Endothelial cell of umbilical vein (primary cell): ENCODE measurements at regions not wholly inside any gene's neighbourhood (a gene's known extent, or its start where the extent isn't known, plus 50 kb on each side); places are given as distances from the start of the nearest gene placed in this dataset.

Source experiments
- BruUV-seq: library from RNA; stranded (reverse); fragments of 400-500 nt; replicated peaks from 2 replicates; lab custom pipeline; 2021; lab: Mats Ljungman, UMichigan
- CTCF ChIA-PET: fragments of 300-600, 350-600 bp; sonication (Branson Sonifier 250); formaldehyde crosslinking; loops from one replicate; lab custom pipeline; 2021; ENCODE audit warnings: antibody characterized with exemption, inconsistent platforms; lab: Charles Lee
- POLR2A ChIA-PET: fragments of 300-600, 350-600 bp; sonication (Branson Sonifier 250); formaldehyde crosslinking; loops from one replicate; lab custom pipeline; 2021; ENCODE audit warnings: antibody characterized with exemption, inconsistent platforms; lab: Charles Lee
- DNase-seq: peaks from one replicate; pipeline ENCODE4 v3.0.0-alpha.2; 2011; ENCODE audit warnings: low read depth, low spot score
- FAIRE-seq: peaks from 2 replicates; lab custom pipeline; 2011; peaks lifted over from hg19 to GRCh38; lab: Jason Lieb, UNC
- H2AFZ ChIP-seq: 2 replicates; pipeline ENCODE4 v1.6.0; 2012; ENCODE audit warnings: low read depth, low read length, control low read depth, inconsistent platforms
- H3K27ac ChIP-seq: 2 replicates; pipeline ENCODE4 v1.5.1; 2011; ENCODE audit warnings: low read depth, mild to moderate bottlenecking, control low read depth, low read length, moderate library complexity; ENCODE audit not compliant: insufficient read depth
- H3K27me3 ChIP-seq, 2 experiments: 2 replicates each; pipeline versions ENCODE4 v1.6.0 to v1.6.1; 2011; ENCODE audit warnings: low read length in 2 of 2, mixed read lengths in 1 of 2; ENCODE audit not compliant: control insufficient read depth in 2 of 2, insufficient read depth in 2 of 2
- H3K36me3 ChIP-seq, 2 experiments: 2 replicates in 1 of 2; 3 replicates in 1 of 2; pipeline ENCODE4 v1.5.1; 2011; ENCODE audit warnings: low read length in 2 of 2, mild to moderate bottlenecking in 1 of 2, moderate library complexity in 1 of 2; ENCODE audit not compliant: control insufficient read depth in 2 of 2, insufficient read depth in 2 of 2; ENCODE audit errors: extremely low read depth in 1 of 2
- H3K4me1 ChIP-seq: 3 replicates; pipeline ENCODE4 v1.5.1; 2011; ENCODE audit warnings: mild to moderate bottlenecking, low read length; ENCODE audit not compliant: control insufficient read depth, insufficient read depth; ENCODE audit errors: extremely low read depth
- H3K4me2 ChIP-seq: 2 replicates; pipeline ENCODE4 v1.6.1; 2011; ENCODE audit warnings: low read length, control low read depth, mixed read lengths; ENCODE audit not compliant: insufficient read depth
- H3K4me3 ChIP-seq, 3 experiments: fragments of 200-600 bp in 1 of 3; sonication (generic), shearing (Covaris generic) in 1 of 3; replicated peaks in 1 of 3; 2 replicates each; pipeline ENCODE4 v1.5.1; 2011 to 2016; ENCODE audit warnings: control low read depth in 3 of 3, low read length in 3 of 3, mild to moderate bottlenecking in 2 of 3, inconsistent platforms in 1 of 3, low read depth in 1 of 3, moderate library complexity in 1 of 3; ENCODE audit not compliant: insufficient read depth in 1 of 3
- H3K79me2 ChIP-seq: 2 replicates; pipeline ENCODE4 v1.6.0; 2012; ENCODE audit warnings: low read length, inconsistent platforms; ENCODE audit not compliant: control insufficient read depth, insufficient read depth
- H3K9ac ChIP-seq: replicated peaks from 2 replicates; pipeline ENCODE3; 2011; ENCODE audit warnings: low read length, control low read depth; ENCODE audit not compliant: insufficient read depth; ENCODE audit errors: extremely low read depth
- H3K9me1 ChIP-seq: replicated peaks from 3 replicates; pipeline ENCODE4 v1.6.0; 2011; ENCODE audit warnings: mild to moderate bottlenecking, low read length; ENCODE audit not compliant: control insufficient read depth, insufficient read depth; ENCODE audit errors: extremely low read depth
- H3K9me3 ChIP-seq: replicated peaks from 2 replicates; pipeline ENCODE4 v1.5.1; 2012; ENCODE audit warnings: low read length, inconsistent platforms; ENCODE audit not compliant: control insufficient read depth, insufficient read depth
- H4K20me1 ChIP-seq: replicated peaks from 2 replicates; pipeline ENCODE3; 2011; ENCODE audit warnings: mild to moderate bottlenecking, low read length; ENCODE audit not compliant: control insufficient read depth, insufficient read depth; ENCODE audit errors: extremely low read depth
- EZH2 ChIP-seq: IDR thresholded peaks from 2 replicates; pipeline ENCODE4 v1.6.1; 2012; ENCODE audit warnings: borderline replicate concordance, low read depth, mild to moderate bottlenecking, moderate library complexity, low read length, inconsistent platforms; ENCODE audit not compliant: severe bottlenecking
- FOS ChIP-seq: IDR thresholded peaks from 2 replicates; pipeline ENCODE4 v1.6.1; 2011; ENCODE audit warnings: mild to moderate bottlenecking, low read length, moderate library complexity, borderline replicate concordance; ENCODE audit not compliant: insufficient read depth
- GATA2 ChIP-seq: IDR thresholded peaks from 2 replicates; pipeline ENCODE4 v1.7.0; 2011; ENCODE audit warnings: low read depth, mild to moderate bottlenecking, moderate library complexity, mixed read lengths, low read length; ENCODE audit not compliant: insufficient read length, insufficient read depth
- JUN ChIP-seq: IDR thresholded peaks from 2 replicates; pipeline ENCODE4 v1.6.1; 2011; ENCODE audit warnings: borderline replicate concordance, low read depth; ENCODE audit not compliant: insufficient read length, insufficient read depth
- MYC ChIP-seq: IDR thresholded peaks from one replicate; pipeline ENCODE4 v1.6.1; 2011; ENCODE audit warnings: mild to moderate bottlenecking, low read depth, low read length
- POLR2A ChIP-seq: IDR thresholded peaks from 2 replicates; pipeline ENCODE4 v1.6.1; 2012; ENCODE audit warnings: low read depth, mild to moderate bottlenecking, control low read depth, low read length
- POLR2AphosphoS5 ChIP-seq: IDR thresholded peaks from 2 replicates; pipeline ENCODE4 v1.6.1; 2012; ENCODE audit warnings: low read depth, mild to moderate bottlenecking, control low read depth, low read length, moderate library complexity; ENCODE audit not compliant: insufficient read depth
- dilution Hi-C: fragments of 300-500 bp; cut with MboI; formaldehyde crosslinking; loops from one replicate; pipeline ENCODE4 v1.15.0; 2019; ENCODE audit warnings: low sequenced_read_pairs; ENCODE audit not compliant: extremely low pct_ligation_motif_present
- intact Hi-C: fragments of 100-400 bp; cut with micrococcal nuclease; formaldehyde crosslinking; loops from one replicate; pipeline ENCODE4 v1.10.0; 2022
- TF ChIP-seq, protein P1 (sequence below): IDR thresholded peaks from 2 replicates; pipeline ENCODE4 v1.6.1; 2011; ENCODE audit not compliant: insufficient read depth, insufficient read length
- TF ChIP-seq, protein P2 (sequence below), 2 donors: IDR thresholded peaks; 1 replicate in 1 of 2; 2 replicates in 1 of 2; pipeline ENCODE4 v1.5.1; 2011; ENCODE audit warnings: low read length in 2 of 2, mild to moderate bottlenecking in 2 of 2, moderate library complexity in 2 of 2, control low read depth in 1 of 2, inconsistent platforms in 1 of 2, low read depth in 1 of 2; ENCODE audit not compliant: insufficient read depth in 1 of 2; ENCODE audit errors: extremely low read depth in 1 of 2

GRCh38 chr4:176601124-176601523, 191.6 kb downstream of the VEGFC start:
- no peaks in the 10 kb centered on the region for H3K36me3 ChIP-seq
- H3K4me2 ChIP-seq = no peak overlapping the region
- H2AFZ ChIP-seq = no peak overlapping the region
- H3K27ac ChIP-seq = no peak overlapping the region
- H3K9me3 ChIP-seq = no peaks in the 10 kb centered on the region
- DNase-seq = no peak
- no peaks in the 10 kb centered on the region for H3K9me1 ChIP-seq
- no peak for TF ChIP-seq MYC
- TF ChIP-seq, protein P1, sequence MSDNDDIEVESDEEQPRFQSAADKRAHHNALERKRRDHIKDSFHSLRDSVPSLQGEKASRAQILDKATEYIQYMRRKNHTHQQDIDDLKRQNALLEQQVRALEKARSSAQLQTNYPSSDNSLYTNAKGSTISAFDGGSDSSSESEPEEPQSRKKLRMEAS = no peak
- no peak for TF ChIP-seq GATA2
- no peak for TF ChIP-seq FOS
- TF ChIP-seq POLR2AphosphoS5 = no peak
- no peak for TF ChIP-seq POLR2A
- TF ChIP-seq JUN = no peak
- TF ChIP-seq, protein P2, sequence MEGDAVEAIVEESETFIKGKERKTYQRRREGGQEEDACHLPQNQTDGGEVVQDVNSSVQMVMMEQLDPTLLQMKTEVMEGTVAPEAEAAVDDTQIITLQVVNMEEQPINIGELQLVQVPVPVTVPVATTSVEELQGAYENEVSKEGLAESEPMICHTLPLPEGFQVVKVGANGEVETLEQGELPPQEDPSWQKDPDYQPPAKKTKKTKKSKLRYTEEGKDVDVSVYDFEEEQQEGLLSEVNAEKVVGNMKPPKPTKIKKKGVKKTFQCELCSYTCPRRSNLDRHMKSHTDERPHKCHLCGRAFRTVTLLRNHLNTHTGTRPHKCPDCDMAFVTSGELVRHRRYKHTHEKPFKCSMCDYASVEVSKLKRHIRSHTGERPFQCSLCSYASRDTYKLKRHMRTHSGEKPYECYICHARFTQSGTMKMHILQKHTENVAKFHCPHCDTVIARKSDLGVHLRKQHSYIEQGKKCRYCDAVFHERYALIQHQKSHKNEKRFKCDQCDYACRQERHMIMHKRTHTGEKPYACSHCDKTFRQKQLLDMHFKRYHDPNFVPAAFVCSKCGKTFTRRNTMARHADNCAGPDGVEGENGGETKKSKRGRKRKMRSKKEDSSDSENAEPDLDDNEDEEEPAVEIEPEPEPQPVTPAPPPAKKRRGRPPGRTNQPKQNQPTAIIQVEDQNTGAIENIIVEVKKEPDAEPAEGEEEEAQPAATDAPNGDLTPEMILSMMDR (IDR thresholded peaks at IDR 0.05; ENCODE audit: extremely low read depth in 1 of 2, insufficient read depth in 1 of 2, low read depth in 1 of 2, low read length in 2 of 2) = no peak
- no peak for TF ChIP-seq EZH2
- intact Hi-C loops (no loop called here), dilution Hi-C loops (no loop called here)
- H4K20me1 ChIP-seq = no peaks in the 10 kb centered on the region
- no peak for FAIRE-seq
- H3K9ac ChIP-seq = no peak overlapping the region
- ChIA-PET POLR2A (no interaction called here), CTCF (no interaction called here)
- H3K4me1 ChIP-seq = no peaks in the 10 kb centered on the region
- peaks cover 4 to 5% of the 10 kb centered on the region in 2 experiments for H3K27me3 ChIP-seq
- no TSS peak for BruUV-seq
- no peaks in the 10 kb centered on the region for H3K79me2 ChIP-seq
- H3K4me3 ChIP-seq = no peak overlapping the region
